Activated CD8-positive, alpha-beta T cell treated with anti-CD3 and anti-CD28 coated beads for 36 hours (primary cell): ENCODE measurements at regions not wholly inside any gene's neighbourhood (a gene's known extent, or its start where the extent isn't known, plus 50 kb on each side); places are given as distances from the start of the nearest gene placed in this dataset.

Experiments
- ATAC-seq: fragments of 200-7000 bp; cut with Tn5 transposase; one replicate; pipeline ENCODE4 v1.10.0; 2021; ENCODE audit warnings: mild to moderate bottlenecking, moderate library complexity
- CTCF ChIA-PET: fragments of 350-600 bp; sonication (Branson Sonifier 250); formaldehyde crosslinking; loops from one replicate; lab custom pipeline; 2021; ENCODE audit warnings: antibody characterized with exemption; lab: Charles Lee
- POLR2A ChIA-PET: fragments of 350-600 bp; sonication (Branson Sonifier 250); formaldehyde crosslinking; loops from one replicate; lab custom pipeline; 2021; ENCODE audit warnings: antibody characterized with exemption; lab: Charles Lee
- DNase-seq: peaks from one replicate; pipeline ENCODE4 v3.0.0-alpha.2; 2020
- H3K27ac Mint-ChIP-seq: one replicate; pipeline ENCODE4 v1.8.0; 2021; ENCODE audit warnings: mild to moderate bottlenecking, mixed read lengths
- H3K27me3 Mint-ChIP-seq: one replicate; pipeline ENCODE4 v1.8.0; 2021; ENCODE audit warnings: mixed read lengths
- H3K36me3 Mint-ChIP-seq: one replicate; pipeline ENCODE4 v1.8.0; 2021; ENCODE audit warnings: low read depth, mixed read lengths
- H3K4me1 Mint-ChIP-seq: one replicate; pipeline ENCODE4 v1.8.0; 2021; ENCODE audit warnings: low read depth, mixed read lengths
- H3K4me3 Mint-ChIP-seq: one replicate; pipeline ENCODE4 v1.8.0; 2021; ENCODE audit warnings: mild to moderate bottlenecking, moderate library complexity, mixed read lengths
- H3K9me3 Mint-ChIP-seq: one replicate; pipeline ENCODE4 v1.8.0; 2021; ENCODE audit warnings: mixed read lengths
- CTCF ChIP-seq: fragments of 200-600 bp; IDR thresholded peaks from one replicate; pipeline ENCODE4 v1.8.0; 2022; ENCODE audit warnings: antibody characterized with exemption, mild to moderate bottlenecking
- intact Hi-C: fragments of 100-400 bp; cut with micrococcal nuclease; formaldehyde crosslinking; loops from one replicate; pipeline ENCODE4 v1.10.0; 2022

GRCh38 chr2:16142383-16143361 lies 202.3 kb downstream of the MYCN start:
- no peak overlapping the region for H3K27ac Mint-ChIP-seq

GRCh38 chr2:16141641-16141921 lies 201.2 kb downstream of the MYCN start:
- intact Hi-C loops: no loop called here
- DNase-seq (no peak), ATAC-seq (no peak)
- H3K9me3 Mint-ChIP-seq: peaks cover 4% of the 10 kb centered on the region
- TF ChIP-seq CTCF: no peak
- H3K36me3 Mint-ChIP-seq: no peaks in the 10 kb centered on the region
- POLR2A ChIA-PET: no interaction called here
- H3K4me1 Mint-ChIP-seq: no peaks in the 10 kb centered on the region
- H3K27ac Mint-ChIP-seq: no peak overlapping the region
- no peak overlapping the region for H3K4me3 Mint-ChIP-seq
- CTCF ChIA-PET: interaction anchor here (1.2 kb wide), 1 partner anchor 10 kb away, joined by 3 read pairs; no protein-coding TSS in a partner anchor
- peaks cover 2% of the 10 kb centered on the region for H3K27me3 Mint-ChIP-seq

More at GRCh38 chr2:16142383-16143361, 202.3 kb downstream of the MYCN start:
- intact Hi-C loops: no loop called here
- no peaks in the 10 kb centered on the region for H3K4me1 Mint-ChIP-seq
- no peaks in the 10 kb centered on the region for H3K27me3 Mint-ChIP-seq
- CTCF ChIA-PET: interaction anchor here (1.2 kb wide), 1 partner anchor 9 kb away, joined by 3 read pairs; no protein-coding TSS in a partner anchor
- no peak for DNase-seq
- H3K36me3 Mint-ChIP-seq: no peaks in the 10 kb centered on the region
- POLR2A ChIA-PET: no interaction called here
- no peak for TF ChIP-seq CTCF
- H3K9me3 Mint-ChIP-seq: peaks cover 4% of the 10 kb centered on the region
- peak; percentile 88 for ATAC-seq
- no peak overlapping the region for H3K4me3 Mint-ChIP-seq

GRCh38 chr2:16140771-16141640 lies 200.7 kb downstream of the MYCN start:
- no peak for TF ChIP-seq CTCF
- Mint-ChIP-seq H3K27me3 (peaks cover 2% of the 10 kb centered on the region), H3K4me1 (no peaks in the 10 kb centered on the region), H3K27ac (no peak overlapping the region), H3K4me3 (no peak overlapping the region), H3K36me3 (no peaks in the 10 kb centered on the region), H3K9me3 (peaks cover 4% of the 10 kb centered on the region)
- intact Hi-C loops: no loop called here
- ATAC-seq: no peak
- CTCF ChIA-PET: no interaction called here
- POLR2A ChIA-PET: no interaction called here
- no peak for DNase-seq

- no peak overlapping the region for H3K27ac Mint-ChIP-seq
- ChIA-PET CTCF (no interaction called here), POLR2A (no interaction called here)
- ATAC-seq (no peak), DNase-seq (no peak)
- H3K9me3 Mint-ChIP-seq: peaks cover 4% of the 10 kb centered on the region
- intact Hi-C loops: no loop called here
- no peak for TF ChIP-seq CTCF
- no peaks in the 10 kb centered on the region for H3K36me3 Mint-ChIP-seq
- peaks cover 2% of the 10 kb centered on the region for H3K27me3 Mint-ChIP-seq
- no peaks in the 10 kb centered on the region for H3K4me1 Mint-ChIP-seq
- no peak overlapping the region for H3K4me3 Mint-ChIP-seq
Measured at GRCh38 chr2:16139663-16140615, 199.6 kb downstream of the MYCN start.
